ENCODE measurements at regions not wholly inside any gene's neighbourhood (a gene's known extent, or its start where the extent isn't known, plus 50 kb on each side); places are given as distances from the start of the nearest gene placed in this dataset.

DNA sequence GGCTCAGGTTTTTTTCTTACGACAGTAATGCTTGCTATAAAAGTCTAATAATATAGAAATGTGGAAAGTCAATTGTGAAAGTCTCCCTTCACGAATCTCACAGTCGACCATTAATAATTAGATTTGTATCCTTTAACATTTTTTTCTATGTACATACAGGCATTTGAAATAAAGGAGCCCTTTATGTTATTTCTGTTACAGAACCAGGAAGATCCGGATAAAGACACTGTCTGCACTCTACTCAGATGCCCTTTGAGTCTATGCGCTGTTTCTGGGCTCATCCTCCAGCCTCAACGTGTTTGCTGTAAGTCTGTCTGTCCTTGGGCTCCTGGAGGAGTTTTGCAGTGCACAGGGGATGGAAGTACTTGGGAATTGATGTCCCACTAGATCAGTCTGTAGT, 212.2 kb upstream of the ATP2B1 start:
- DNase-seq (ENCODE audit: low read depth in 2 of 2) = no peak

DNA sequence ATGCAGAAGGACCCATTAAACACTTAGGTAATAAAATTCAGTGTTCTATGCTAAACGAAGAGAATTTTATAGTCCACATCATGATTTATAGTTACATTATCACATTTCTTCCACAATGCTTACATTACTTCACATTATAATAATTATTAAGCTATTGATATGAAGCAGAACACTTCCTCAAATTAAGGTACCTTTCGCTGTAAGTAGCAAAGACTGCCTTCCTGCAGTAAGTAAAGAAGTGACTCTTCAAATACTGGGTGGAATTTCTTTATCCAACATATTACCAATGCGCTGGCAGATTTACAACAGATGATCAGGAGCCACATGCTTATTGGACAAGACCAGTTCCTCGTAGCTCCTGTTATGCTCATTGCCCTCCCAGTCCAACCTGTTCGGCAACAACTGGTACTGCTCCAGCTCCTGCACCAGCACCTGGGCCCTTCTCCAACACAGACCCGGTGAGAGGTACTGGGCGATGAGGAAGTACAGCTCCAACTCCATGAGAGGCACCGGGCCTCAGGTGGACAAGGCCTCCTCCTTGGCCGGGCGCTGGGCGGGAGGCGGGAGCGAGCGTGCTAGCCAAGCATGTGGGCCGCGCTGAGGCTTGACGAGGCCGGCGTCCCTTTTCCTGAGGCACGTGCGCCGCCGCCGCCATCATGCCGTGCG, 210.7 kb upstream of the ATP2B1 start:
- no peak for DNase-seq (ENCODE audit: low read depth in 2 of 2)

DNA sequence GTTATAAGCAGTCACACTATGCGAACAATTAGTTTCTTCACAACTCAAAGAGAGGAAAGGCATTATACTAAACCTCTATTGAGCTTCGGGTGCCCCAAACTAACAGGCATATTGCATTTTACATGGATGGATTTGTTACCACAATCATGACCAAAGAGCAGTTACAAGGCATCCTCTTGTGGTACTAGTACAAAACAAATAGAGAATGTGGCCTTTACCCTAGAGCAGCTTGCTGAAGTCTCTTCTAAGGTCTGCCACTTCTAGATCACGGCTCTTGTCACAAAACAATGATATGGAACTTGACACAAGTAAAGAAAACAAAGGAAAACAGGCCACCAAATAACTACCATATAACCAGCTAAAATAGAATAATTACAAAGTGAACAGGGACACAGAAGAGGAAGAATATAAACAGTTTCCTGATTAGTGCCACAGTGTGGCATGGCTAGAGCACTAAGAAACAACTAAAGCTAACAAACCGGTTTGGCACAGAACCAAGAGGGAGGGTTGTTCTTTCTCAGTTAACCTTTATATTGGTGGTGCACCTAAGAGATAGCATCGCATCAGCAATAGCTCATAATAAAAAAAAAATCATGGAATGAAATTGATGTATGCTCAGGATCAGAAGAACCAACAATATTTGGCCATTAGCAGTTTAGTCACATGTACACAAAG, 209.7 kb upstream of the ATP2B1 start:
- no peak for DNase-seq (ENCODE audit: low read depth in 2 of 2)

GRCh38 chr12:89909753-89910152, 201.1 kb upstream of the ATP2B1 start:
- DNase-seq (ENCODE audit: low read depth in 2 of 2) = no peak

DNA sequence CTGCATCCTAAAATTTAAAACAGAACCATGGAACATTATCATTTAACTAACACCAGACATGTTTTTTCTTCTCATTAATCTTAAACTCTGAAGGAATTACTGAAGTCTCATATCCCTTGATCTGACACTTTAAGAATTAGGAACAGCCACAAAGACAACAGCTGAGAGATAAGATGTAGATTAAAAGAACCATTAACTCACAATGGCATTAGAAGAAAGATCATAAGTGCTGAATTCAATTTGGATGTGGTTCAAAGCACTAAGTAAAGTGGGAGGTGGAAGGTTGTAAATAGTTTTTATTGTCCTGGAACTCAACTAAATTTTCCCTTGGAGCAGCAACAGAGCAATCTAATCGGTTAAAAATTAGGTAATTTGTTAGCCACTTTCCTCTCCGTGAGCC, 199.0 kb upstream of the ATP2B1 start:
- no peak for DNase-seq (ENCODE audit: low read depth in 2 of 2)

DNA sequence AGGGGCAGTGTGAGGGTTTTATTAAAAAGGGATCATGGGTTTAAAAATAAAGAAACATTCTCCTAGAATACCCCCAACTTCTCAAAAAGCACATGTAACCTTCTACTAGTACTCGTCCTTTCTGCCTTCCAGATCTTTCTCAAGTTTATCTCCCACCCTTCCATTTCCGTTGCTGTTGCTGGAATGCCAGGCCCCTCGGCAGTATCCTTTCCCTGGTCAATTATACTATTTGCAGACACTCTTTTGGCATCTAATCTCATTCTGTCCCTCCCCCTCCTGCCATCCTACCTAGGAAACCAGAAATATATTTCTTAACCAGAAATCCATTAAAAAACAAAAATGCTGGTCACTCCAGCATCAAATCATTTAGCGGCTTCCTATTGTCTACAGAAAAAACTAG, 198.2 kb upstream of the ATP2B1 start:
- DNase-seq (ENCODE audit: low read depth in 2 of 2) = no peak

DNA sequence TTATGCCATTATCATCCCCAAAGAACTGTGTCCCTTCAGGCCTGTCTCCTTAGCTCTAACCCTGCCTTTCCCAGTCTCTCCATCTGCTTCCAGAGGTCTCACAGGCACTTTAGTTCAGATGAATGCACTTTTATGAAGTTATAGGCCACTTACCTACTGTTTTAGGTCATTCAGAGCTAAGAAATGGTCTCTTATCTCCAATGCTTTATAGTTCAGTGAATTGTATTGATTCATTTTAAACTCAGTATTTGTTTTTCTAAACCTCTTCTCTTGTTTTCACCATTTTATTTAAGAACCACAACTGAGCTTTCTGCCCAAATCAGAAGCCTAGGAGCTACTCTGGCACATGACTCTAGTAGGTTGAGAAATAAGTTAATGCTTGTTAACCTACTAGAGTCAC, 197.5 kb upstream of the ATP2B1 start:
- DNase-seq (ENCODE audit: low read depth in 2 of 2) = no peak

DNA sequence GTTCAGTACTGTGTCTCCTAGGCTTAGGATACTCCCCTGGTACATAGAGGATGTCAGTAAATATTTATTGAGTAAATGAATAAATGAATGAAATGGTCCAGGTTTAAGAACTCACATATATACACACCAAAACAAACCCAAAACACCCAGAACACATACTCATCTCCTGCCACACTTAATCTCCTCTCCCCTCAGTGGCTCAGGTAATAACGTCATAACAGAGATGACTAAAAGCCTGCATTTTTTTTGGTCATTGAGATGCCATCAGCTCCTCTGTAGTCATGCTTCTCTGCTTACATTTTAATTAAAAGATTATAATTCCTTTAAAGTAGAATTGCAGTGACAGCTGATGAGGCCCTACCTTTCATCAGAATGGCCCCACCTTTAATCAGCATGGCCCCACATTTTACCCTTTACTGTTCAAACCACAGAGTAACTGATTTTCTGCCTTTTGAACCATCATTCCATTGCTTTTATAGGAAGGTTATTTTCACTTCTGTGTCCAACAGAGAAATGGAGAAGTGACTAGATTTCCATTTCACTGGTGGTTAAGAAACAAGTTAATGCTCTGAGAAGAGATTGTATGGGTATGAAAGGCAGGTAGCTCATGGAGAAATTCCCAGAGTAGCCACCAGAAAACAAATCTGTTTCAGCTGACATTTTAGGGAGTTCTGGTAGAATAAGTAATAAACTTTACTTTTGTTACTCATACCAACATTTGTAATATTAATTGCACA, 193.4 kb upstream of the ATP2B1 start:
- no peak for DNase-seq (ENCODE audit: low read depth in 2 of 2)

GRCh38 chr12:89901319-89901718, 192.7 kb upstream of the ATP2B1 start:
- DNase-seq (ENCODE audit: low read depth in 2 of 2) = no peak

DNA sequence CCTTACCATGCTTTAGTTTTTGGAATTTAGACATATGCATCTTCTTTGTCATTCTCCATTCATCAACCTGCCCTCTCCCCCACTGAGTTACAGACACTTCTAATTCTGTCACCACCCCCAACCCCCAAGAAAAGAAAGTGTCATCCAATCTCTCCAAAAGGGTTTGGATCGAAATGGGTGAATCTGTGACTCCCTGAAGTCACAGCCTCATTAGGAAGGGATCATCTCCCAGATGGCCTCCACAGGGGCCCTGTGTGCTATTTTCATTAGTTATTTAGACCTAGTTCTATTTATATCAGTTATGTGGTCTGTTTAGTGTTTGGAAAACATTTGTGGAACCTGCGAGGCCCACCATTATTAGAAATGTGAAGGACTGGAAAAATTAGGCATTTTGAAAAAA, 191.0 kb upstream of the ATP2B1 start:
- DNase-seq (ENCODE audit: low read depth in 2 of 2) = no peak

DNA sequence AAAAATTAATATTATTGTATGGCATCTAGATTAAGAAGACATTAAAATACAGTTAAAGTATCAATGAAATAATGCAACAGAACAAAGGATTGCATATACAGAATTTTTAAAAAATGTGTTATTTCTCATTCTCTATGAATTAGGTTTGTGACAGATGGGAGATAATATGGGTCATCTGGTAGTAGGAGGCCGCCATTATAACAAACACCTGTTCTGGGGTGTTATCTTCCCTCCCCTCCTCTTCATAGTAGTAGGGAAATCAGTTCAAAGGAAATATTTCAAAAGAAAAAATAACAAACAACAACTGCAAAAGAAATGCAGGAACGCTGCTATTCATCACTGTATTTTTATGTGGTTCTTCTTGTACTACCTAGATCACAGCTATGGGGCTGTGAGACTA, 187.0 kb upstream of the ATP2B1 start:
- DNase-seq (ENCODE audit: low read depth in 2 of 2) = no peak

DNA sequence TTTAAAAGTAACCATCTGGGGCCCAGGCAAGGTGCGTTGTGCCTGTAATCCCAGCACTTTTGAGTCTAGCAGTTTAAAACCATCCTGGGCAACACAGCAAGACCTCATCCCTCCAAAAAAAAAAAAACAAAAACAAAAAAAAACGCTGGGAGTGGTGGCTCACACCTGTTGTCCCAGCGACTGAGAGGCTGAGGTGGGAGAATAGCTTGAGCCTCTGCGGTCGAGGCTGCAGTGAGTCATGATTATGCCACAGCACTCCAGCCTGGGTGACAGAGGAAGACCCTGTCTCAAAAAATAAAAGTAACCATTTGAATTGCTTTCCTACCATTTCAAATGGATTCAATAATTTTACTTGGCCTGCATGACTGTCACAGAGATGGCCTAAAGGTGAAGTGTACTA, 186.5 kb upstream of the ATP2B1 start:
- no peak for DNase-seq (ENCODE audit: low read depth in 2 of 2)

- DNase-seq (ENCODE audit: low read depth in 2 of 2) = no peak
These were observed 185.5 kb upstream of the ATP2B1 start for GRCh38 chr12:89893972-89894706.

GRCh38 chr12:89892436-89892835, 183.8 kb upstream of the ATP2B1 start:
- no peak for DNase-seq (ENCODE audit: low read depth in 2 of 2)

DNA sequence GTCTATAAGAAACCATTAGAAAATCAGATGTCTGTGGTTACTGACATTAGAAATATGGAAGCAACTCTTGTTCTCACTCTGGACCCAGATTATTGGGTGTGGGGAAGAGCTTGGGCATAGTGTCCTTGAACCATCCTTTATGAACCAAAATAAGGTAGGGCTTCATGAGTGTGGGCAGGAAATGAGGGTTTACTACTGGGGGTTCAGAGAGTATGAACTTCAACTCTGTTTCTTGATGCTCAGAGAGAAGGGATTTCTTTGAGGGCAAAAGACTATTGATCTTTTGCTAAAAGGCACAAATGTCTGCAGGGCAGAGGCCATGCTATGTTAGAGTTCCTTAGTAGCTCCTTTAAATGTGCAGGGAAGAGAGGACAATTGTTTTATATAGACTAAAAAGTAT, 183.3 kb upstream of the ATP2B1 start:
- DNase-seq (ENCODE audit: low read depth in 2 of 2) = no peak

DNA sequence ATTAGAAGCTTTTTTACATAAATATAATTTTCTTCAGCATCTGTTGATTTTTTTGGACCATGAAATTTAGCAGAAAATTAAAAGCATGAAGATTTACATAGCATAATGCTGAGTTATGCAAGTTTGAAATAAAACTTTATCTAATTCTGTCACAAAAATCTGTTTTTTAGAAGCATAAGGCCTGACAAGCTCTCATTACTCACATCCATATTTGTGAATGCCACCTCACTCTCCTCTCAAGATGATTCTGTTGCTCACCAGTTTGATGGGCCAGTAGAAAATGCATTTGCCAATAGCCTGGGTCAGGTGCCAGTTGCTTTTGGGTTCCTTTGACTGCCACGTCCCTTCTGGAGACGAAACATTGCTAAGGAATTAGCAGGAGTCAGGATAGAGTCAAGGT, 181.5 kb upstream of the ATP2B1 start:
- no peak for DNase-seq (ENCODE audit: low read depth in 2 of 2)

- no peak for DNase-seq (ENCODE audit: low read depth in 2 of 2)
These were observed 180.4 kb upstream of the ATP2B1 start for GRCh38 chr12:89889062-89889461.

GRCh38 chr12:89884952-89885351, 176.3 kb upstream of the ATP2B1 start:
- DNase-seq (ENCODE audit: low read depth in 2 of 2) = no peak

GRCh38 chr12:89884416-89884898, 175.8 kb upstream of the ATP2B1 start:
- DNase-seq (ENCODE audit: low read depth in 2 of 2) = no peak

DNA sequence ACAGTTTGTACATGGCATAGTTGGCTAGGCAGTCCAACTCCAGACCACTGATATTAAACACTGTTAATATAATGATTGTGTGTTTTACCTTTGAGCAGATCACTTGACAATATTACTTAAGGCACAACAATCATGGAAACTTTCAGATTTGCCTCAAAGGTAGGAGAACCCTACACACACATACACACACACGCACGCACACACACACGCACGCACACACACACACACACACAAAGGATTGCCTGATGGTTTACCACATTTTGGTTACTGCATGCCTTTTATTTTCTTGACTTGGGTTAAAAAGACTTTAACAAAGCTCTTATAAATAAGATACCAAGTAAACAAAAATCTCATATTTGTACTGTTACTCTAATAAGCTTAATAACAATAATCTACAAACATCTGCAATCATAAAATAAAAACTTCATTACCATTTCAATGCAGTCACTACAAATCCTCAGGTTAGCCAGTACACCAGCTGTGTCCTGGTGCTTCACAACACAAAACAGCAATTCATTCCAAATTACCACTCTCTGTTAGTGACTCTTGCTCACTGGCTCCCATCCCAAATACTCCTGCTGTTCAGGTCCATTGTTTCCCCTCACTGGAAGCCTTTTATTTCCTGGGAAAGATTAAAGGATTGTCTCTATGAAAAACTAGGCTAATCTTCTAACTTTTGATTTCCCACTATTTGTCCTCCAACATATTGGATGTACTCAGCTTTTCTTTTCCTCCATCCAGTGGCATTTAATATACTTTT, 175.2 kb upstream of the ATP2B1 start:
- no peak for DNase-seq (ENCODE audit: low read depth in 2 of 2)

DNA sequence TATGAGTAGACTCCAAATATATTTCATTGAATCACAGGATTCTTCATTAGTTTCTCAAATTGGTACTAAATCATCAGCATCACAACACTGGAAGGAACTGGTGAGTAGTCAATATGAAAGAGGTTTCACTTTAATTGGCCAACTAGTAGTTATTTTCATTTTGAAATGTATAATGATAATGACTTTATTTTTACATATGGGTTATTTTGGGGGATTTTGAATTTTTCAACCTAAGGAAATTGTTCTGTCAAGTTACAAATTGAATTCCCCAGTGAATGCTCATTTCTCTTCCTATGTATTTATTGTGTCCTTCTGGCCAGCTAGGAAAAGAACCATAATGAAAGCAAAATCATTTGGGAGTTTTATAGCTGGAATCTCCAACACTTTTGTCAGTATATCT, 174.2 kb upstream of the ATP2B1 start:
- no peak for DNase-seq (ENCODE audit: low read depth in 2 of 2)

DNA sequence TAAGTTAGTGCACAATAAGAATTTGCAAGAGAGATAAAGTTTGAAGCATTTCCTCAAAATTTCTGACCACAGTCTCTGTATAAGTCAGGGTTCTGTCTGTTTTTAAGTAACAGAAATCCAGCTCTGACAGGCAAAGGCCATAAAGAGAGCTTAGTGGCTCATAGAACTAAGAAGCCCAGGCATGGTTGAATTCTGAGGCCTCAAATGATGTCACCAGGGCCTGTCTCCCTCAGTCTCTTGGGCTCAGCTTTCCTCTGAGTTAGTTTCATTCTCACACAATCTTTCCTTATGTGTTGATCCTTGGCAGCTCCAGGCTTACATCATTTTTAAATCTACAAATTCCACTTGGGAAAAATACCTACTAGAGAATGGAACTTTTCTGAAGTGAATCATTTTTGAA, 173.4 kb upstream of the ATP2B1 start:
- DNase-seq (ENCODE audit: low read depth in 2 of 2) = no peak

Data from stimulated activated CD8-positive, alpha-beta memory T cell treated with anti-CD3 and anti-CD28 coated beads, Interleukin-15, amount 100 ng/mL, for 4 hours (primary cell).